ENCODE measurements at regions not wholly inside any gene's neighbourhood (a gene's known extent, or its start where the extent isn't known, plus 50 kb on each side); places are given as distances from the start of the nearest gene placed in this dataset.

DNA sequence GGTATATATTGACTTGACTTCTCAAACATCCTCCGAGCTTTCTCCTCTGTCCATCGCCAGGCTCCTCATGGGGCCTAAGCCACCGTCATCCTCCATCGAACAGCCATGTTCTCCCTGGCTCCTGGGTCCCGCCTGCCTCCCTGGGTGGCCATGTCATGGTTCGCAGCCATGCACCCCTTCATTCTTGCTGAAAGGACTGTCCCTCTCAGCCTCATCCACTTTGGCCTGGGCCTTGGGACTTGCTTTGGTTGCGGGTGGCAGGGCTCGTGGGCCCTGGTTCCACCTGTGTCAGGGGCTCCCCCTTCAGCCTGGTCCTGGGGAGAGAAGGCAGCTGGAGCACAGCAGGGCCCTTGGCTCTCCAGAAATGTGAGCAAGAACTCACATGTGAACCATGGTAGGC is 183.8 kb downstream of the KATNAL1 start:
- no peak overlapping the region for H3K4me3 ChIP-seq (ENCODE audit: low read depth, low read length)
- in situ Hi-C loops (cut with HindIII; ENCODE audit: low sequenced_read_pairs), result no loop called here
- TF ChIP-seq, protein P1, sequence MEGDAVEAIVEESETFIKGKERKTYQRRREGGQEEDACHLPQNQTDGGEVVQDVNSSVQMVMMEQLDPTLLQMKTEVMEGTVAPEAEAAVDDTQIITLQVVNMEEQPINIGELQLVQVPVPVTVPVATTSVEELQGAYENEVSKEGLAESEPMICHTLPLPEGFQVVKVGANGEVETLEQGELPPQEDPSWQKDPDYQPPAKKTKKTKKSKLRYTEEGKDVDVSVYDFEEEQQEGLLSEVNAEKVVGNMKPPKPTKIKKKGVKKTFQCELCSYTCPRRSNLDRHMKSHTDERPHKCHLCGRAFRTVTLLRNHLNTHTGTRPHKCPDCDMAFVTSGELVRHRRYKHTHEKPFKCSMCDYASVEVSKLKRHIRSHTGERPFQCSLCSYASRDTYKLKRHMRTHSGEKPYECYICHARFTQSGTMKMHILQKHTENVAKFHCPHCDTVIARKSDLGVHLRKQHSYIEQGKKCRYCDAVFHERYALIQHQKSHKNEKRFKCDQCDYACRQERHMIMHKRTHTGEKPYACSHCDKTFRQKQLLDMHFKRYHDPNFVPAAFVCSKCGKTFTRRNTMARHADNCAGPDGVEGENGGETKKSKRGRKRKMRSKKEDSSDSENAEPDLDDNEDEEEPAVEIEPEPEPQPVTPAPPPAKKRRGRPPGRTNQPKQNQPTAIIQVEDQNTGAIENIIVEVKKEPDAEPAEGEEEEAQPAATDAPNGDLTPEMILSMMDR (IDR thresholded peaks at IDR 0.05; ENCODE audit: low read depth, low read length, missing control alignments), result no peak
- no peak for DNase-seq (ENCODE audit: low read depth)

DNA sequence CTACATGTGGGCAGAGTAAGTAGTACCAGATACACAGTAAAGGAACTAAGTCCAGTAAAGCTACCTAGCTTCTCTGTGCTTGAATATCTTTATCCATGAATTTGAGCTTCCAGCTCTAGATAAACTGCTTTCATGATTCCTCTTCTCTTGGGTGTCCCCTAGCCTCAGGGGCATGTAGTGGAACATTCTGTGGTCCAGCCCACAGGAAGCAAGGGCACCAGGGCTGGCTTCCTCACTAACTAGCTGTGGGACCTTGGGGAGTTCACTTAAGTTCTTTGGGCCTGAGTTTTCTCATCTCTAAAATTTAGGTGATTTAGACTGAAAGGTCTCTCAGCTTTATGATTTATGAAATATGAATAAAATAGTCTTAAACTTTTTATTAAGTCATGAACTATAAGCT is 185.7 kb downstream of the KATNAL1 start:
- in situ Hi-C loops (cut with HindIII; ENCODE audit: low sequenced_read_pairs), result no loop called here
- TF ChIP-seq, protein P1 (IDR thresholded peaks at IDR 0.05; ENCODE audit: low read depth, low read length, missing control alignments), result no peak
- no peak overlapping the region for H3K4me3 ChIP-seq (ENCODE audit: low read depth, low read length)
- DNase-seq (ENCODE audit: low read depth), result no peak

DNA sequence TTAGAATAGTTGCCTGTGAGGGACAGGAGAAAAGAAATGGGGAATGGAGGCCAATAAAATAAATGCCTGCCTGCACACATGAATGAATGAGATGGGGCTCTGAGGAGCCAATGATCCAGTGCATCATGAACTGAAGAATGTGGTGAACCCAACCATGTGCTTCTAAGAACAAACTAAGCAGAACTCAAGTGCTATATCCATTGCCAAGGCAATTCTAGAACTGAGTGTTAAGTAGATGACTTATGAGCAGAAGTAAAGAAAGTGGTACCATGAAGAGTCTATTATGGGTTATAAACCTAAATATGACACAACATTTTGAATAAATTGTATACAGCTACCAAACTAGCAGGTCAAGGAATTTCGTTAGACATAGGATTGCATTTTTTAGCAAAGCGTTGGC is 186.1 kb downstream of the KATNAL1 start:
- in situ Hi-C loops (cut with HindIII; ENCODE audit: low sequenced_read_pairs), result no loop called here
- DNase-seq (ENCODE audit: low read depth), result no peak
- TF ChIP-seq, protein P1 (IDR thresholded peaks at IDR 0.05; ENCODE audit: low read depth, low read length, missing control alignments), result no peak
- no peak overlapping the region for H3K4me3 ChIP-seq (ENCODE audit: low read depth, low read length)

DNA sequence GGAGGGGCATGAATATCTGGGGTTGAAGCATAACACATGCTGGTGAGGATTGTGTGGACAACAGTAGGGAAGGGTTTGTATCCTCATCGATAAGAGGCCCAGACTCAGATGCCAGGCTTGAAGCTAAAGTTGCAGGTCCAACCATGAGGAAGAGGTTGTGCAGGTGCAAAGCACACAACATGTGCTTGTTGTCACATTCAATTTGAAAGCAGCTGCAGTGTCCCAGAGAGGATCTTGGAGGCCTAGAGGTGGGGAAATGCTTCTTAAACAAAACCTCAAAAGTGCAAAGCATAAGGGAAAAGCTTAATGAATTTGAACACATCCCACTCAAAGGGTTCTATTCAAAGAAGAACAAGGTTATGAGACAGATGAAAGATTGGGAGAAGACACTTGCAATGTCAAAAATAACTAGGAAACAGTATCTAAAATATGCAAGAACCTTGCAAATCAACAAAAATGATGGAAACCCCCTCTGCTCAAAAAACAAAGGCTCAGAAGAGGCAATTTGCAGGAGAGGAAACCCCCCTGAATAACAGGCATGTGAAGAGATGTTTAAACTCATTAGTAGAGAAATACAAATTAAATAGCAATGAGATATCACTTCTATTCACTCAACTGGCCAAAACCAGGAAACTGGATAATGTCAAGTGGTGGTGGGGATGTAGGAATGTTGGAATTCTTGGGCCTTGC is 187.1 kb downstream of the KATNAL1 start:
- H3K4me3 ChIP-seq (ENCODE audit: low read depth, low read length), result no peak overlapping the region
- DNase-seq (ENCODE audit: low read depth), result no peak
- in situ Hi-C loops (cut with HindIII; ENCODE audit: low sequenced_read_pairs), result no loop called here
- TF ChIP-seq, protein P1 (IDR thresholded peaks at IDR 0.05; ENCODE audit: low read depth, low read length, missing control alignments), result no peak

DNA sequence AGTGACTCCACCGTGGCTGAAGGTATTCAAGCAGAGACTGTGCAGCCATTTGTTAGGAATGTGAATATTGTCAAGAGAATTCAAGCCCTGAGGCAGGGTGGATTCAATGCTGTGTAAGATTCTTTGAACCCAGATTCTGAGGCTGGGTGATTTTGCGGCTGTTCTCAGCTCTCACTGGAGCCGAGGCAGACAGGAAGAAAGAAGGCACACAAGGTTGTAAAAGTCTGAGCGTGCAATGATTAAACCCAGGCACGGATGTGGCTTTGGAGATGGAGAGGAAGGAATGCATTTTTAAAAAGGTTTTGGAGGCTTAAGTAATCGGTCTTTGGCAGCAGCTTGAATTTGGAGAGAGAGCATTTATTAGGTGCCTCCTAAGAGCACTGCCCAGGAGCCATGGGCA is 187.9 kb downstream of the KATNAL1 start:
- DNase-seq (ENCODE audit: low read depth), result peak; percentile 67
- in situ Hi-C loops (cut with HindIII; ENCODE audit: low sequenced_read_pairs), result loop anchor here (5.0 to 10.0 kb wide), 3 partner anchors 197 to 365 kb away; no protein-coding TSS in a partner anchor
- TF ChIP-seq, protein P1 (IDR thresholded peaks at IDR 0.05; ENCODE audit: low read depth, low read length, missing control alignments), result no peak
- no peak overlapping the region for H3K4me3 ChIP-seq (ENCODE audit: low read depth, low read length)

DNA sequence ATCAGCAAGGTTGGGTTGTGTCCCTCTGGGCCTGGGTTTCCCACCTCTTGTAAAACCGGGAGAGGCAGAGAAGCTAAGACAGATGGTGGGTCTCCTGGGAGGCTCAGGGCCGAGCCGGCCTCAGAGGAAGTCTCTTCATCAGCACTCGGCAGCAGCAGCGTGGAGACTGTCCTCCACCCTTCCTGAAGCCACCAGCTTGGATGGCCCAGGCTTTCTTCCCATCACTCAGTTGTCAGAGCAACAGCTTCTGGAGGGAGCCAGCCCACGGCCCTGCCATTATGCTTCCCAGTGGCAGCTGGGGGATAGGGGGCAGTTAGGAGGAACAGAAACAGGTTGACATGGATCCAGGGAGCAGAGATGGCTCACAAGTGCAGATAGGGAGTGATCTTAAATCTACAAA is 191.0 kb downstream of the KATNAL1 start:
- H3K4me3 ChIP-seq (ENCODE audit: low read depth, low read length), result no peak overlapping the region
- in situ Hi-C loops (cut with HindIII; ENCODE audit: low sequenced_read_pairs), result loop anchor here (5.0 to 10.0 kb wide), 3 partner anchors 194 to 362 kb away; no protein-coding TSS in a partner anchor
- TF ChIP-seq, protein P1 (IDR thresholded peaks at IDR 0.05; ENCODE audit: low read depth, low read length, missing control alignments), result no peak
- DNase-seq (ENCODE audit: low read depth), result no peak
